ENCODE measurements at regions not wholly inside any gene's neighbourhood (a gene's known extent, or its start where the extent isn't known, plus 50 kb on each side); places are given as distances from the start of the nearest gene placed in this dataset.

DNA sequence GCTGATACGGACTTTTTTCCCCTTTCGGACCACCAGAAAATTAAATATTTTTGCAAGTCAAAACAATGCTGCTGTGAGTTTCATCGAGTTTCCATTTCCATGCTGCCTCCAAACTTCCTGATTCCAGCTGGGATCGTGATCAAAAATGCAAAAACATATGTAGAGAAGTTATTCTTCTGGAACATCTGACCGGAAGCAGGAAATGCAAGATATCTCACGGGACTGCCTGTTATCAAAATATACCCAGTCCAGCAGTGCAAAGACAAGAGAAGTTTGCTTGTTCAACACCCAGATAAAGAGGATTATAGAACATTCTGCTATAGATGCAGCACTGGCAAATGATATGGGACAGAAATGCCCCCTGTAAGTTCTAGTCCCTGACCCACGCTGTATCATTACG is 726.7 kb upstream of the NR2F2 start:
- no peak overlapping the region for H3K27ac ChIP-seq (ENCODE audit: poor library complexity, severe bottlenecking)
- H3K4me3 ChIP-seq (ENCODE audit: severe bottlenecking), result no peak overlapping the region
- ATAC-seq (ENCODE audit: low read depth) (no peak), DNase-seq (ENCODE audit: low spot score) (no peak)
- H3K27me3 ChIP-seq (ENCODE audit: insufficient read depth, poor library complexity, severe bottlenecking), result no peaks in the 10 kb centered on the region
- H3K36me3 ChIP-seq (ENCODE audit: low read depth), result no peaks in the 10 kb centered on the region
- TF ChIP-seq, protein P1, sequence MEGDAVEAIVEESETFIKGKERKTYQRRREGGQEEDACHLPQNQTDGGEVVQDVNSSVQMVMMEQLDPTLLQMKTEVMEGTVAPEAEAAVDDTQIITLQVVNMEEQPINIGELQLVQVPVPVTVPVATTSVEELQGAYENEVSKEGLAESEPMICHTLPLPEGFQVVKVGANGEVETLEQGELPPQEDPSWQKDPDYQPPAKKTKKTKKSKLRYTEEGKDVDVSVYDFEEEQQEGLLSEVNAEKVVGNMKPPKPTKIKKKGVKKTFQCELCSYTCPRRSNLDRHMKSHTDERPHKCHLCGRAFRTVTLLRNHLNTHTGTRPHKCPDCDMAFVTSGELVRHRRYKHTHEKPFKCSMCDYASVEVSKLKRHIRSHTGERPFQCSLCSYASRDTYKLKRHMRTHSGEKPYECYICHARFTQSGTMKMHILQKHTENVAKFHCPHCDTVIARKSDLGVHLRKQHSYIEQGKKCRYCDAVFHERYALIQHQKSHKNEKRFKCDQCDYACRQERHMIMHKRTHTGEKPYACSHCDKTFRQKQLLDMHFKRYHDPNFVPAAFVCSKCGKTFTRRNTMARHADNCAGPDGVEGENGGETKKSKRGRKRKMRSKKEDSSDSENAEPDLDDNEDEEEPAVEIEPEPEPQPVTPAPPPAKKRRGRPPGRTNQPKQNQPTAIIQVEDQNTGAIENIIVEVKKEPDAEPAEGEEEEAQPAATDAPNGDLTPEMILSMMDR (IDR thresholded peaks at IDR 0.05; ENCODE audit: poor library complexity, severe bottlenecking), result no peak
- H3K4me1 ChIP-seq (ENCODE audit: insufficient read depth, poor library complexity, severe bottlenecking), result peaks cover 2% of the 10 kb centered on the region
- no peaks in the 10 kb centered on the region for H3K9me3 ChIP-seq (ENCODE audit: severe bottlenecking)

DNA sequence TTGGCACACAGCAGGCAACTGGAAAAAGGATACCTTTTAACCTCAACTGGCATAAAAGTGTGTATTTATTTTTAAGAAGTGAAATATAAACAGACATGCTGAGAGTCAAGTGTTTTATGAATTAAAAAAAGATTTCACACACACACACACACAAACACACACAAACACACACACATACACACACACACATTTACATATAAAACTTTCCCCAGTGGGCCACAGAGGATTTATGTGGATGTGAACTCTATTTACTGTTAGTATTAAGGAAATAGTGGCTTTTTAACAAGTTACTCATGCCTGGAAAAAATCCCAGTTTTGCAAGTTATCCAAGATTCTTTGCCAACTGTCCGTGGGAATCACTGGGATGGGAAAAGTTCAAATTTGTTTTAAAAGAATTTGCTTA is 725.9 kb upstream of the NR2F2 start:
- TF ChIP-seq, protein P1 (IDR thresholded peaks at IDR 0.05; ENCODE audit: poor library complexity, severe bottlenecking), result no peak
- no peak overlapping the region for H3K27ac ChIP-seq (ENCODE audit: poor library complexity, severe bottlenecking)
- ATAC-seq (ENCODE audit: low read depth) (peak; percentile 23; the same call in 1 of the 3 replicates), DNase-seq (ENCODE audit: low spot score) (no peak)
- H3K9me3 ChIP-seq (ENCODE audit: severe bottlenecking), result no peaks in the 10 kb centered on the region
- H3K36me3 ChIP-seq (ENCODE audit: low read depth), result no peaks in the 10 kb centered on the region
- no peak overlapping the region for H3K4me3 ChIP-seq (ENCODE audit: severe bottlenecking)
- H3K4me1 ChIP-seq (ENCODE audit: insufficient read depth, poor library complexity, severe bottlenecking), result peaks cover 2% of the 10 kb centered on the region
- no peaks in the 10 kb centered on the region for H3K27me3 ChIP-seq (ENCODE audit: insufficient read depth, poor library complexity, severe bottlenecking)

DNA sequence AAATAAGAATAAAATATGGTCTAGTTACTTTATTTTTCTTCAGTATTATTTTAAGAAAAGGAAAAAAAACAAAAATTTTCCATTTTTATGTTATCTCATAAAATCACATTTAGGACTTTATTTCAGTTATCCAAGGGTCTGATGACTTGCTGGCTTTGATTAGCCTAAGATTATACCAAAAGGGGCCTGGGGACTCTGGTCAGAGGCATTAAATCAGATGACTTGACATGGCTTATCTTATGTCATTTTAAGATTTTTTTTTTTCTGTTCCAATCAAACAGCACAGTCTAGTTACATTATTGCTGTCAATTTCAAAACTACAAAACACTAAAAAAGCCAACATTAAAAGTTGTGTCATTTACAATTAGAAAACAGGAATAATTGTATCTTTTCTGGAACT is 725.4 kb upstream of the NR2F2 start:
- no peak for ATAC-seq (ENCODE audit: low read depth)

DNA sequence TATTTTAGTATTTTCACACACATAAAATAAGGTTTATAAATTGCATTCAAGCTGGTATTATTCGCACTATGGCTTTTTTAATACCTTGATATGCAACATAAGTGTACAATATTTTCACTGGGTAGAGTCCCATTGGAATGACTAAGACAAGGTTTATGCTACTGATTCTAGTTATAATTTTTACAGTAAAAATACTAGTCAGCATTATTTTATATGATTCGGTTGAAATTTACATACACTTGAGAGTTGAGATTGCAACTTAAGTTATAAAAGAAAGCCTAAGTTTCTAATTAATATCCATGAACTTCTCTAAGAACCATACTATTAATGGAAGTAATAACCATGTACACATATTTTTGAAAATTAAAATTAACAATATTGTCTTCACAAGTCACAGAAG is 723.9 kb upstream of the NR2F2 start:
- Histone ChIP-seq H3K36me3 (ENCODE audit: low read depth) (no peaks in the 10 kb centered on the region), H3K27ac (ENCODE audit: poor library complexity, severe bottlenecking) (no peak overlapping the region), H3K9me3 (ENCODE audit: severe bottlenecking) (no peaks in the 10 kb centered on the region), H3K4me1 (ENCODE audit: insufficient read depth, poor library complexity, severe bottlenecking) (peaks cover 2% of the 10 kb centered on the region), H3K4me3 (ENCODE audit: severe bottlenecking) (no peak overlapping the region), H3K27me3 (ENCODE audit: insufficient read depth, poor library complexity, severe bottlenecking) (no peaks in the 10 kb centered on the region)
- TF ChIP-seq, protein P1 (IDR thresholded peaks at IDR 0.05; ENCODE audit: poor library complexity, severe bottlenecking), result no peak
- ATAC-seq (ENCODE audit: low read depth), result no peak
- DNase-seq (ENCODE audit: low spot score), result no peak

More for the DNA sequence above, 725.4 kb upstream of the NR2F2 start:
- TF ChIP-seq, protein P1 (IDR thresholded peaks at IDR 0.05; ENCODE audit: poor library complexity, severe bottlenecking), result no peak
- Histone ChIP-seq H3K9me3 (ENCODE audit: severe bottlenecking) (no peaks in the 10 kb centered on the region), H3K27ac (ENCODE audit: poor library complexity, severe bottlenecking) (no peak overlapping the region), H3K4me1 (ENCODE audit: insufficient read depth, poor library complexity, severe bottlenecking) (peaks cover 2% of the 10 kb centered on the region), H3K27me3 (ENCODE audit: insufficient read depth, poor library complexity, severe bottlenecking) (no peaks in the 10 kb centered on the region), H3K36me3 (ENCODE audit: low read depth) (no peaks in the 10 kb centered on the region), H3K4me3 (ENCODE audit: severe bottlenecking) (no peak overlapping the region)
- DNase-seq (ENCODE audit: low spot score), result no peak

DNA sequence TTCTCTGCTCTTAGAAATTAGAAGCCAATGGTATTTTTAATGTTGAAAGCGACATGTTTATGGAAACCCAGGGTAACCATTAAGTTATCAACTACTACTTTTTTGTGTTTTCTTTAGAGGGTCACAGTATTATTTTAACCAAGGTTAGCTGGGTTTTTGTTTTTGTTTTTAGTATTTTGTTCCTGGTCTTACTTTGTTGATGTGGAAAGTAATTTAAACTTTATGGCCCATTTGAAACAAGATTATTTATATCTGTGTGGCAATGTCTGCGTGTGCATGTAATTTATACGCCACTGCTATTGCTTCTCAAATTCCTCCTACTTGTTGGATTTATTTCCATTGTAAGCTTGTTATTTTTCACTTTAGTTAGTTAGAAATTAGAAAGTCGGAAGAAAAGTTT is 722.1 kb upstream of the NR2F2 start:
- H3K27ac ChIP-seq (ENCODE audit: poor library complexity, severe bottlenecking), result no peak overlapping the region
- no peaks in the 10 kb centered on the region for H3K36me3 ChIP-seq (ENCODE audit: low read depth)
- H3K4me3 ChIP-seq (ENCODE audit: severe bottlenecking), result no peak overlapping the region
- peaks cover 2% of the 10 kb centered on the region for H3K4me1 ChIP-seq (ENCODE audit: insufficient read depth, poor library complexity, severe bottlenecking)
- DNase-seq (ENCODE audit: low spot score), result no peak
- H3K9me3 ChIP-seq (ENCODE audit: severe bottlenecking), result no peaks in the 10 kb centered on the region
- ATAC-seq (ENCODE audit: low read depth), result no peak
- no peaks in the 10 kb centered on the region for H3K27me3 ChIP-seq (ENCODE audit: insufficient read depth, poor library complexity, severe bottlenecking)
- TF ChIP-seq, protein P1 (IDR thresholded peaks at IDR 0.05; ENCODE audit: poor library complexity, severe bottlenecking), result no peak
